H9 (cell line): ENCODE measurements at regions not wholly inside any gene's neighbourhood (a gene's known extent, or its start where the extent isn't known, plus 50 kb on each side); places are given as distances from the start of the nearest gene placed in this dataset.

Source experiments
- DNase-seq: peaks from one replicate; pipeline ENCODE4 v3.0.0-alpha.2; 2017
- H2AFZ ChIP-seq: one replicate; pipeline ENCODE4 v1.6.1; 2013; ENCODE audit warnings: mild to moderate bottlenecking, low read length, control low read depth, moderate library complexity
- H2AK5ac ChIP-seq: 2 replicates; pipeline ENCODE4 v1.6.1; 2013; ENCODE audit warnings: low read length, control low read depth, mixed read lengths; ENCODE audit not compliant: insufficient read length
- H2BK120ac ChIP-seq: one replicate; pipeline ENCODE4 v1.6.1; 2013; ENCODE audit warnings: low read depth, mild to moderate bottlenecking, low read length, control low read depth, inconsistent platforms; ENCODE audit not compliant: poor library complexity, severe bottlenecking
- H2BK12ac ChIP-seq: 2 replicates; pipeline ENCODE4 v1.6.1; 2013; ENCODE audit warnings: low read length, control low read depth, mixed read lengths, low read depth; ENCODE audit not compliant: insufficient read length
- H2BK15ac ChIP-seq: 2 replicates; pipeline ENCODE4 v1.6.1; 2013; ENCODE audit warnings: low read depth, low read length, control low read depth
- H2BK20ac ChIP-seq: one replicate; pipeline ENCODE4 v1.6.1; 2013; ENCODE audit warnings: low read depth, mild to moderate bottlenecking, low read length, control low read depth, inconsistent platforms; ENCODE audit not compliant: poor library complexity, severe bottlenecking
- H2BK5ac ChIP-seq: 2 replicates; pipeline ENCODE4 v1.6.1; 2013; ENCODE audit warnings: low read length, control low read depth, mixed read lengths; ENCODE audit not compliant: insufficient read length
- H3K14ac ChIP-seq: 2 replicates; pipeline ENCODE4 v1.6.1; 2013; ENCODE audit warnings: low read length, control low read depth; ENCODE audit not compliant: insufficient read depth
- H3K18ac ChIP-seq: 2 replicates; pipeline ENCODE4 v1.6.1; 2013; ENCODE audit warnings: low read depth, mild to moderate bottlenecking, mixed read lengths, low read length, control low read depth; ENCODE audit not compliant: insufficient read length
- H3K23ac ChIP-seq: 2 replicates; pipeline ENCODE4 v1.6.1; 2013; ENCODE audit warnings: low read length, control low read depth, mixed read lengths, low read depth; ENCODE audit not compliant: insufficient read length
- H3K23me2 ChIP-seq: 2 replicates; pipeline ENCODE4 v1.6.1; 2013; ENCODE audit warnings: low read depth, mild to moderate bottlenecking, mixed read lengths, low read length, control low read depth; ENCODE audit not compliant: insufficient read length, poor library complexity, severe bottlenecking
- H3K27ac ChIP-seq: 2 replicates; pipeline ENCODE4 v1.5.1; 2013; ENCODE audit warnings: low read length, control low read depth, mixed read lengths, low read depth; ENCODE audit not compliant: insufficient read length
- H3K27me3 ChIP-seq: 2 replicates; pipeline ENCODE4 v1.6.1; 2013; ENCODE audit warnings: low read length, control low read depth, inconsistent platforms; ENCODE audit not compliant: insufficient read depth
- H3K4ac ChIP-seq: 2 replicates; pipeline ENCODE4 v1.6.1; 2013; ENCODE audit warnings: low read depth, mild to moderate bottlenecking, control low read depth, inconsistent platforms, low read length, moderate library complexity
- H3K4me1 ChIP-seq: 2 replicates; pipeline ENCODE4 v1.6.1; 2013; ENCODE audit warnings: low read length, control low read depth, inconsistent platforms; ENCODE audit not compliant: insufficient read depth
- H3K4me2 ChIP-seq: 2 replicates; pipeline ENCODE4 v1.6.1; 2013; ENCODE audit warnings: low read length, control low read depth, mixed read lengths; ENCODE audit not compliant: insufficient read length, insufficient read depth
- H3K56ac ChIP-seq: 2 replicates; pipeline ENCODE4 v1.6.1; 2013; ENCODE audit warnings: low read depth, mild to moderate bottlenecking, mixed read lengths, low read length, control low read depth; ENCODE audit not compliant: insufficient read length
- H3K79me1 ChIP-seq: 2 replicates; pipeline ENCODE4 v1.6.1; 2013; ENCODE audit warnings: low read depth, mild to moderate bottlenecking, moderate library complexity, low read length, control low read depth, inconsistent platforms; ENCODE audit not compliant: insufficient read depth, poor library complexity, severe bottlenecking
- H3K79me2 ChIP-seq: 2 replicates; pipeline ENCODE4 v1.6.1; 2013; ENCODE audit warnings: low read length, control low read depth, inconsistent platforms; ENCODE audit not compliant: insufficient read depth
- H3K9ac ChIP-seq: 2 replicates; pipeline ENCODE4 v1.6.1; 2013; ENCODE audit warnings: low read length, control low read depth, mixed read lengths; ENCODE audit not compliant: insufficient read length; ENCODE audit errors: extremely low read depth
- H3K9me3 ChIP-seq: one replicate; pipeline ENCODE4 v1.6.1; 2013; ENCODE audit warnings: low read depth, low read length, inconsistent platforms; ENCODE audit not compliant: control insufficient read depth
- H3T11ph ChIP-seq: one replicate; pipeline ENCODE4 v1.6.1; 2013; ENCODE audit warnings: mild to moderate bottlenecking, low read length, control low read depth, inconsistent platforms
- H4K20me1 ChIP-seq: one replicate; pipeline ENCODE4 v1.6.1; 2013; ENCODE audit not compliant: control insufficient read depth, insufficient read length, insufficient read depth
- H4K5ac ChIP-seq: 2 replicates; pipeline ENCODE4 v1.6.1; 2013; ENCODE audit warnings: low read depth, mild to moderate bottlenecking, mixed read lengths, low read length, control low read depth; ENCODE audit not compliant: insufficient read length
- H4K8ac ChIP-seq: replicated peaks from 2 replicates; pipeline ENCODE4 v1.6.1; 2013; ENCODE audit warnings: low read length, control low read depth, mixed read lengths, low read depth; ENCODE audit not compliant: insufficient read length
- H4K91ac ChIP-seq: 2 replicates; pipeline ENCODE4 v1.6.1; 2013; ENCODE audit warnings: low read depth, mild to moderate bottlenecking, moderate library complexity, mixed read lengths, low read length, control low read depth; ENCODE audit not compliant: insufficient read length
- H3K27ac Mint-ChIP-seq, 3 experiments: 2 replicates in 2 of 3; 3 replicates in 1 of 3; pipeline ENCODE4 v1.8.0; 2020 to 2021; ENCODE audit warnings: mixed read lengths in 3 of 3, mild to moderate bottlenecking in 1 of 3, moderate library complexity in 1 of 3
- H3K27me3 Mint-ChIP-seq: 2 replicates; pipeline ENCODE4 v1.8.0; 2021; ENCODE audit warnings: low read depth, mild to moderate bottlenecking, moderate library complexity, mixed read lengths
- H3K36me3 Mint-ChIP-seq, 3 experiments: 2 replicates in 2 of 3; 3 replicates in 1 of 3; pipeline ENCODE4 v1.8.0; 2020 to 2021; ENCODE audit warnings: low read depth in 3 of 3, mixed read lengths in 3 of 3; ENCODE audit not compliant: insufficient read depth in 1 of 3
- H3K4me1 Mint-ChIP-seq, 2 experiments: 2 replicates each; pipeline ENCODE4 v1.8.0; 2020; ENCODE audit warnings: mixed read lengths in 2 of 2
- H3K4me3 Mint-ChIP-seq, 2 experiments: 2 replicates in 1 of 2; 3 replicates in 1 of 2; pipeline ENCODE4 v1.8.0; 2020 to 2021; ENCODE audit warnings: mild to moderate bottlenecking in 2 of 2, mixed read lengths in 2 of 2, moderate library complexity in 1 of 2
- H3K9me3 Mint-ChIP-seq, 2 experiments: 2 replicates in 1 of 2; 3 replicates in 1 of 2; pipeline ENCODE4 v1.8.0; 2020; ENCODE audit warnings: mild to moderate bottlenecking in 2 of 2, mixed read lengths in 2 of 2, moderate library complexity in 1 of 2
- WGBS: extraction: QIAGEN DNeasy Blood & Tissue Kit; methylation state at CpG from one replicate; pipeline ENCODE4 v1.1.7; 2013; ENCODE audit warnings: missing lambda C conversion rate, low lambda C conversion rate, mixed read lengths; ENCODE audit not compliant: insufficient read length; ENCODE audit errors: extremely low coverage; 5-methylcytosine and 5-hydroxymethylcytosine counted together
- TF ChIP-seq, protein P1 (sequence below): fragments of 200-600 bp; sonication (generic); conservative IDR thresholded peaks from 3 replicates; pipeline ENCODE4 v1.8.0; 2021; ENCODE audit warnings: antibody characterized with exemption, mild to moderate bottlenecking

DNA sequence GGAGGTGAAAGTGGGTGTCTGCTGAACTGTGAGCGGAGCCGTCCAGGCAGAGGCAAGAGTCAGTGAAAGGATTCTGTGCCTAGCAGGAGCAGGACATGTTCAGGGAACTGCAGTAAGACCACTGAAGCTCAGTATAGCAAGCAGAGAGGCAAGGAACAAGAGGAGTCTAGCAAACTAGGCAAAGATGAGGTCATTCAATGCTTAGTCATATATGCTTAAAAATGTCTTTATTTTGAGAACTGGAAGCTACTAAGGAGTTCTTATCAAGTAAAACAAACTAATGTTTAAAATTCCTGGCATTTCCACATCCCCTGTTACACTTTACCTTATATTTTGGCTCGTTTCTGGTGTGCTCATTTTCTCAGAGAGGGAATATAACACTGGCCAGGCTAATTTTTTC is 913.4 kb downstream of the CBLN2 start:
- H3K4me2 ChIP-seq: no peak overlapping the region

More for the DNA sequence above, 913.4 kb downstream of the CBLN2 start:
- no peak overlapping the region for H2BK12ac ChIP-seq
- no peak overlapping the region for H3K23ac ChIP-seq
- no peak overlapping the region for H2AK5ac ChIP-seq
- no peaks in the 10 kb centered on the region for H3K79me2 ChIP-seq
- no peaks in the 10 kb centered on the region for H3K23me2 ChIP-seq
- no peaks in the 10 kb centered on the region for H3K9me3 ChIP-seq
- no peak overlapping the region for H2BK5ac ChIP-seq
- H2BK15ac ChIP-seq: no peak overlapping the region
- H3K4me1 Mint-ChIP-seq: no peaks in the 10 kb centered on the region
- no peak overlapping the region for H3K14ac ChIP-seq
- H3K4me3 Mint-ChIP-seq: no peak overlapping the region
- no peaks in the 10 kb centered on the region for H3K4me1 ChIP-seq
- no peak overlapping the region for H3K9ac ChIP-seq
- no peaks in the 10 kb centered on the region for H3K36me3 Mint-ChIP-seq
- no peaks in the 10 kb centered on the region for H3K27me3 Mint-ChIP-seq
- no CpG with 5 or more reads among the region's 3 CpGs for WGBS
- H3K9me3 Mint-ChIP-seq: no peaks in the 10 kb centered on the region; a peak in 1 of 5 replicates
- no peak overlapping the region for H3T11ph ChIP-seq
- H3K4ac ChIP-seq: no peak overlapping the region
- H4K20me1 ChIP-seq: no peaks in the 10 kb centered on the region
- no peak overlapping the region for H2AFZ ChIP-seq
- no peak overlapping the region for H4K91ac ChIP-seq
- no peak overlapping the region for H3K56ac ChIP-seq
- H4K5ac ChIP-seq: no peak overlapping the region
- H2BK120ac ChIP-seq: no peak overlapping the region
- no peak for DNase-seq
- no peak overlapping the region for H2BK20ac ChIP-seq
- no peak overlapping the region for H4K8ac ChIP-seq
- no peak overlapping the region for H3K27ac ChIP-seq
- H3K27me3 ChIP-seq: no peaks in the 10 kb centered on the region
- no peak overlapping the region for H3K27ac Mint-ChIP-seq
- TF ChIP-seq, protein P1, sequence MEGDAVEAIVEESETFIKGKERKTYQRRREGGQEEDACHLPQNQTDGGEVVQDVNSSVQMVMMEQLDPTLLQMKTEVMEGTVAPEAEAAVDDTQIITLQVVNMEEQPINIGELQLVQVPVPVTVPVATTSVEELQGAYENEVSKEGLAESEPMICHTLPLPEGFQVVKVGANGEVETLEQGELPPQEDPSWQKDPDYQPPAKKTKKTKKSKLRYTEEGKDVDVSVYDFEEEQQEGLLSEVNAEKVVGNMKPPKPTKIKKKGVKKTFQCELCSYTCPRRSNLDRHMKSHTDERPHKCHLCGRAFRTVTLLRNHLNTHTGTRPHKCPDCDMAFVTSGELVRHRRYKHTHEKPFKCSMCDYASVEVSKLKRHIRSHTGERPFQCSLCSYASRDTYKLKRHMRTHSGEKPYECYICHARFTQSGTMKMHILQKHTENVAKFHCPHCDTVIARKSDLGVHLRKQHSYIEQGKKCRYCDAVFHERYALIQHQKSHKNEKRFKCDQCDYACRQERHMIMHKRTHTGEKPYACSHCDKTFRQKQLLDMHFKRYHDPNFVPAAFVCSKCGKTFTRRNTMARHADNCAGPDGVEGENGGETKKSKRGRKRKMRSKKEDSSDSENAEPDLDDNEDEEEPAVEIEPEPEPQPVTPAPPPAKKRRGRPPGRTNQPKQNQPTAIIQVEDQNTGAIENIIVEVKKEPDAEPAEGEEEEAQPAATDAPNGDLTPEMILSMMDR: no peak
- no peak overlapping the region for H3K18ac ChIP-seq
- no peaks in the 10 kb centered on the region for H3K79me1 ChIP-seq
